ENCODE measurements at regions not wholly inside any gene's neighbourhood (a gene's known extent, or its start where the extent isn't known, plus 50 kb on each side); places are given as distances from the start of the nearest gene placed in this dataset.
"Not testable (repeated sequence)": the region's sequence is repeated elsewhere in the genome, so short reads cannot be mapped to it uniquely, and the experiment has no call there.

DNA sequence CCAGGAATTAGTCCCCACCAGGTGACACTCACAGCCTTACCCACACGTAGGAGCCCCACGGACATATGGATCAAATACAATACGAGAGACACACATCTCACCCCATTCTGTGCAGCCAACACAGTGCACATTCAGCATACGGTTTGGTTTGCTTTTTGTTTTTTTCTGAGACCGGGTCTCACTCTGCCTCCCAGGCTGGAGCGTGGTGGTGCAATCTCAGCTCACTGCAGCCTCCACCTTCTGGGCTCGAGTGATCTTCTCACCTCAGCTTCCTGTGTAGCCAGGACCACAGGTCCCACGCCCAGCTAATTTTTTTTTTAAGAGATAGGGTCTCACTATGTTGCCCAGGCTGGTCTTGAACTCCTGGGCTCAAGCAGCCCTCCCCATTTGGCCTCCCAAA lies 102.8 kb downstream of the POTEB start:
- intact Hi-C loops (cut with micrococcal nuclease; ENCODE audit: unreplicated experiment); H3K36me3 Mint-ChIP-seq (ENCODE audit: insufficient read depth, unreplicated experiment); H3K9me3 Mint-ChIP-seq (ENCODE audit: unreplicated experiment); H3K4me1 Mint-ChIP-seq (ENCODE audit: low read depth, unreplicated experiment); BruUV-seq (replicated peaks); H3K4me3 Mint-ChIP-seq (ENCODE audit: unreplicated experiment); DNase-seq; CTCF ChIA-PET; H3K27me3 ChIP-seq (replicated peaks; ENCODE audit: control insufficient read depth, insufficient read depth, low read length); POLR2A ChIA-PET; H3K4me1 ChIP-seq; H3K27ac Mint-ChIP-seq (ENCODE audit: unreplicated experiment); H3K27me3 Mint-ChIP-seq (ENCODE audit: insufficient read depth, unreplicated experiment); H3K36me3 ChIP-seq (ENCODE audit: control insufficient read depth, insufficient read depth, low read length); H3K4me3 ChIP-seq (ENCODE audit: low read depth, low read length); H3K9me3 ChIP-seq: not testable (repeated sequence)

DNA sequence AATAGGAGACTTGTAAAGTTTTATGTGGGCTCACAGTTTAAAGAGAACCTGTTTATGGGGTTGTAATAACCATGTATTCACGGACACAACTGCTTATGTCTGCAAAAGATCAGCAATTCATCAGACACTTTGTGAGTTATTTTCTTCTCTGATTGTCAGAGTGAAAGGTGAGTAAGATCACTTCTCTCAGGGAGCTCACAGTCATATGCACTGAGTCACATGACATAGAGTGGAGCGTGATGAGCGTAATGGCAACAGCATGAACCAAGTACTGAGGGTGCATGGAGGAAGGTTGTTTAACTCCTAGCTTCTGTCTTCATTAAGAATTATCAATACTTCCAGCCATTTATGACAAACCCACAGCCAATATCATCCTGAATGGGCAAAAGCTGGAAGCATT lies 111.0 kb downstream of the POTEB start:
- intact Hi-C loops (cut with micrococcal nuclease; ENCODE audit: unreplicated experiment); H3K9me3 Mint-ChIP-seq (ENCODE audit: unreplicated experiment); H3K36me3 ChIP-seq (ENCODE audit: control insufficient read depth, insufficient read depth, low read length); H3K4me1 Mint-ChIP-seq (ENCODE audit: low read depth, unreplicated experiment); H3K27me3 ChIP-seq (replicated peaks; ENCODE audit: control insufficient read depth, insufficient read depth, low read length); H3K36me3 Mint-ChIP-seq (ENCODE audit: insufficient read depth, unreplicated experiment); H3K4me3 Mint-ChIP-seq (ENCODE audit: unreplicated experiment); H3K9me3 ChIP-seq; POLR2A ChIA-PET; H3K27me3 Mint-ChIP-seq (ENCODE audit: insufficient read depth, unreplicated experiment); CTCF ChIA-PET; H3K4me3 ChIP-seq (ENCODE audit: low read depth, low read length); H3K4me1 ChIP-seq; DNase-seq; H3K27ac Mint-ChIP-seq (ENCODE audit: unreplicated experiment); BruUV-seq (replicated peaks): not testable (repeated sequence)

DNA sequence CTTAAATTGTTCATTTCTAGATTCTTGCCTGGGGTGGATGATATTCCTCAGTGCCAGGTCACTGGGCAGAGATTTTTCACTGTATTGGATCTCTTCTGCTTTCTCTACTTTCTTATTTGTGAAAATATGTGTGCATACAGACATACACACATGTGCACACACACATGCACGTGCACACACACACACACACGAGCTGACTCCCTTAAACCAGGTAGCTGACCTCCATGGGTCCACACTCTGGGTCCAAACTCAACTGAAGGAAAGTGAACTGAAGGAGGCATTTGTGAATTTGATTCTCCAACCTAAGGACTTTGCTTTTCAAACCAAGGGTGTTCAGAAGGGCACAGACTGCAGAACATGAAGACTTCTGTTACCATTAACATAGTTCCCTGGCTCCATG lies 113.8 kb downstream of the POTEB start:
- H3K36me3 Mint-ChIP-seq (ENCODE audit: insufficient read depth, unreplicated experiment); H3K27ac Mint-ChIP-seq (ENCODE audit: unreplicated experiment); H3K4me3 Mint-ChIP-seq (ENCODE audit: unreplicated experiment); H3K4me1 ChIP-seq; H3K9me3 ChIP-seq; H3K27me3 Mint-ChIP-seq (ENCODE audit: insufficient read depth, unreplicated experiment); BruUV-seq (replicated peaks); H3K27me3 ChIP-seq (replicated peaks; ENCODE audit: control insufficient read depth, insufficient read depth, low read length); H3K9me3 Mint-ChIP-seq (ENCODE audit: unreplicated experiment); intact Hi-C loops (cut with micrococcal nuclease; ENCODE audit: unreplicated experiment); POLR2A ChIA-PET; H3K4me1 Mint-ChIP-seq (ENCODE audit: low read depth, unreplicated experiment); CTCF ChIA-PET; DNase-seq; H3K36me3 ChIP-seq (ENCODE audit: control insufficient read depth, insufficient read depth, low read length); H3K4me3 ChIP-seq (ENCODE audit: low read depth, low read length): not testable (repeated sequence)

DNA sequence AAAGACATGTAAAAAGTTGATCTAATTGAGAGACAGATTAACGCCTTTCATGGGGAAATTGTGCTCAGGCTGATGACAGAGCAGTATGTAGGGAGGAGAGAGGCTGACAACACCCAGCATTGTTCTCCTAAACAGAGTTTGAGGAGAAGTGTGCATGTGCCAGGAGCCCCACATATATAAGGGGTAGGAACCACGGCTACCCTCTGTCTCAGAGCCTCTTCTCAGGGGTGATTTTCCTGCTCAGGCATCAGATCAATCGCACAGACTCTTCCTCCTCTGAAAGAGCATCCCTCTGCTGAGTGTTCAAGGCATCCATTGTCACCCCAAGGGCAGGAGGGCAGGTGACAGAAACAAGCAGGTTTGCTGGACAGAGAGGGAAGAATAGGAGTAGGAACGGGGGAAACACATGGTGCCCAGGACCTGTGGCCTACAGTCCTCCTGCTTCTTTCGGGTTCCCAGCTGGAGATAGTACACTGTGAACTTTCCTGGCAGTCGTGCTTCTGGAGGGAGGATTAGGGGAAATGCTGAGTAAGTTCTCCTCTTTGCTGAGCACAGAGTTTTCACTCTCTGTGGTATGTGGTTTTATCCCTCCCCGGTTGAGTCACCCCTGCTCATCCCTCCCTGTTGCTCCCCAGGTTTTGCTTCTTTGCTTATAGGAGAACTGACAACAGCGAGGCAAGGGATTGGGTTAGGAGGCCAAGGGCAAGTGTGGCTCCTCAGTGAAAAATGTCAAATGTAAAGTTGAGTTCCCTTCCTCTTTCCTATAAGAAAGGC lies 117.1 kb downstream of the POTEB start:
- H3K4me3 ChIP-seq (ENCODE audit: low read depth, low read length); H3K27ac Mint-ChIP-seq (ENCODE audit: unreplicated experiment); H3K36me3 ChIP-seq (ENCODE audit: control insufficient read depth, insufficient read depth, low read length); H3K36me3 Mint-ChIP-seq (ENCODE audit: insufficient read depth, unreplicated experiment); BruUV-seq (replicated peaks); POLR2A ChIA-PET; H3K9me3 ChIP-seq; H3K9me3 Mint-ChIP-seq (ENCODE audit: unreplicated experiment); H3K27me3 ChIP-seq (replicated peaks; ENCODE audit: control insufficient read depth, insufficient read depth, low read length); H3K4me3 Mint-ChIP-seq (ENCODE audit: unreplicated experiment); CTCF ChIA-PET; H3K4me1 Mint-ChIP-seq (ENCODE audit: low read depth, unreplicated experiment); intact Hi-C loops (cut with micrococcal nuclease; ENCODE audit: unreplicated experiment); H3K27me3 Mint-ChIP-seq (ENCODE audit: insufficient read depth, unreplicated experiment); DNase-seq; H3K4me1 ChIP-seq: not testable (repeated sequence)

DNA sequence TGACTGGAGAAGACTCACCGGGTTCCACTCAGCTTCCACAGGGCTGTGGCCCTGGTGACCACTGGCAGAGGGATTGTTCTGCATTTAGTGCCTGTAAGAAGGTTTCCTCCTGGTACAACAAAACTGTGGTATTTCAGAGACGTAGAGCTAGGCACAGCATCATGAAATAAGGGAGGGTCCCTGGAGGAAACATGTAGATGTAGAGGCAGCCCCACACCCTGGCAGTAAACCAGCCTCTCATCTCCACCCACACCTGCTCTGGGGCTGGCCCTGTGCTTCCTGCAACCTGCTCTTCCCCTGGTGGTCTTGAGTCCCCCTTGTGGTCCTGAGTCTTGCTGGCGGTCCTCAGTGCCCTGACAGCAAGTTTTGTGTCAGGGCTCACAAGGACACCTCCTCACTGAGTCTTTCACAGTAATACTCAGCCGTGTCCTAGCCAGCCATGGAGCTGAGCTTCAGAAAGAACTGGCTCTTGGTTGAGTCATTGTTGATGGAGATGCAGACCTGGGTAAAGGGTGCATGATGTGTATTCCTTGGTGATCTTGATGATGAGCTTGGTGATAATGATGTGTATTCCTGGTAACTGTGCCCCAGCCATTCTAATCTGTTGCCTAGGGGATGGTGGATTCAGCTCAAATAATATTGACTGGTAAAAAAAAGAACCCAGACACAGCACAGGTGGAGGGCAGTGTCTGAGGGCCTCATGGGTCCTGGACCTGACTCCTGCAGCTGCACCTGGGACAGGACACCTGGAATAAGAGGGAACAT lies 118.0 kb downstream of the POTEB start:
- CTCF ChIA-PET; H3K4me1 ChIP-seq; H3K4me3 ChIP-seq (ENCODE audit: low read depth, low read length); H3K9me3 ChIP-seq; H3K9me3 Mint-ChIP-seq (ENCODE audit: unreplicated experiment); H3K4me3 Mint-ChIP-seq (ENCODE audit: unreplicated experiment); H3K27me3 ChIP-seq (replicated peaks; ENCODE audit: control insufficient read depth, insufficient read depth, low read length); intact Hi-C loops (cut with micrococcal nuclease; ENCODE audit: unreplicated experiment); H3K36me3 ChIP-seq (ENCODE audit: control insufficient read depth, insufficient read depth, low read length); BruUV-seq (replicated peaks); DNase-seq; H3K27ac Mint-ChIP-seq (ENCODE audit: unreplicated experiment); H3K27me3 Mint-ChIP-seq (ENCODE audit: insufficient read depth, unreplicated experiment); POLR2A ChIA-PET; H3K36me3 Mint-ChIP-seq (ENCODE audit: insufficient read depth, unreplicated experiment); H3K4me1 Mint-ChIP-seq (ENCODE audit: low read depth, unreplicated experiment): not testable (repeated sequence)

DNA sequence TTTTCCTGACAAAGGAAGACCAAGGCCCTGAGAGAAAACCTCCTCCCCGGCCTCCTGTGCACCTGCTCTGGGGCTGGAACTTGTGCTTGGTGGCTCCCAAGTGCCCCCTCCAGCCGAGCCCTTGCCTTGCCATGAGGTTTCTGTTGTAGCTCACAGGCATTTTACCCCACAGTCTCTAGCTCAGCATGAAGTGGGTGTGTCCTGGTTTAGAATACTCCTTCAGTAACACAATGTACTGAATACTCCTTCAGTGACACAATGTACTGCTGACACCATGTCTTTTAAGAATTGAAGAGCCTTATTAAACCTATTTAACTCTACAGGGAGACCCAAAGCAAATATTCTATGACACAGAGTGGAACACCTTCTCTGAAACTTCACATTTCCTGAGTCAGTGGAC lies 123.7 kb downstream of the POTEB start:
- H3K27me3 Mint-ChIP-seq (ENCODE audit: insufficient read depth, unreplicated experiment); H3K36me3 Mint-ChIP-seq (ENCODE audit: insufficient read depth, unreplicated experiment); H3K4me1 Mint-ChIP-seq (ENCODE audit: low read depth, unreplicated experiment); BruUV-seq (replicated peaks); H3K27ac Mint-ChIP-seq (ENCODE audit: unreplicated experiment); DNase-seq; H3K4me3 ChIP-seq (ENCODE audit: low read depth, low read length); H3K9me3 Mint-ChIP-seq (ENCODE audit: unreplicated experiment); H3K9me3 ChIP-seq; H3K27me3 ChIP-seq (replicated peaks; ENCODE audit: control insufficient read depth, insufficient read depth, low read length); CTCF ChIA-PET; intact Hi-C loops (cut with micrococcal nuclease; ENCODE audit: unreplicated experiment); H3K4me3 Mint-ChIP-seq (ENCODE audit: unreplicated experiment); H3K4me1 ChIP-seq; POLR2A ChIA-PET; H3K36me3 ChIP-seq (ENCODE audit: control insufficient read depth, insufficient read depth, low read length): not testable (repeated sequence)

Data from Caco-2 (cell line).